ENCODE measurements at regions not wholly inside any gene's neighbourhood (a gene's known extent, or its start where the extent isn't known, plus 50 kb on each side); places are given as distances from the start of the nearest gene placed in this dataset.

DNA sequence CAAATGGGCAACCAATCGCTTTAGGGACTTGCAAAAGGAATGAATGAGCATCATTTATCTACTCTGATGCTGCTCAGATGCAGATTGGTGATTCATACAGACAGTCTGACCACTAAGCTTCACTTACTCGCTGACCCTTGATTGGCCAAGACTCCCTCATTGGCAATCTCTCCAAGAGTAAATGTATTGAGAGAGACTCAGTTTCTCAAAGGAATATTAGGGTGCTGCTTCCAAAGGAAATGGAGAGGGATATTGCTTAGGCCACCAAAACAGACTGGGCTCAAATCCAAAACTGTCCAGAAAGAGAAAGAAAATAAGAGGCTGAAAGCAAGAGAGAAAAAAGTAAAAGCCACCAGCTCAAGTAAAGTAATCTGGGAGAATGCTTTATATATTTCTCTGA lies 785.2 kb downstream of the GALC start:
- CTCF ChIA-PET: no interaction called here
- intact Hi-C loops (cut with micrococcal nuclease): no loop called here
- Histone ChIP-seq H3K79me2 (ENCODE audit: control insufficient read depth, insufficient read depth, low read length) (no peaks in the 10 kb centered on the region), H3K9me1 (replicated peaks; ENCODE audit: control insufficient read depth, extremely low read depth, insufficient read depth, low read length) (no peaks in the 10 kb centered on the region), H3K4me3 (replicated peaks in 1 of 3; ENCODE audit: insufficient read depth in 1 of 3, low read depth in 1 of 3, low read length in 3 of 3) (no peak overlapping the region), H3K4me1 (ENCODE audit: control insufficient read depth, extremely low read depth, insufficient read depth, low read length) (no peaks in the 10 kb centered on the region), H3K9me3 (replicated peaks; ENCODE audit: control insufficient read depth, insufficient read depth, low read length) (no peaks in the 10 kb centered on the region), H2AFZ (ENCODE audit: low read depth, low read length) (no peak overlapping the region), H4K20me1 (replicated peaks; ENCODE audit: control insufficient read depth, extremely low read depth, insufficient read depth, low read length) (no peaks in the 10 kb centered on the region), H3K9ac (replicated peaks; ENCODE audit: extremely low read depth, insufficient read depth, low read length) (no peak overlapping the region), H3K4me2 (ENCODE audit: insufficient read depth, low read length) (no peak overlapping the region), H3K36me3 (ENCODE audit: control insufficient read depth in 2 of 2, extremely low read depth in 1 of 2, insufficient read depth in 2 of 2, low read length in 2 of 2) (no peaks in the 10 kb centered on the region), H3K27ac (ENCODE audit: insufficient read depth, low read depth, low read length) (no peak overlapping the region), H3K27me3 (ENCODE audit: control insufficient read depth in 2 of 2, insufficient read depth in 2 of 2, low read length in 2 of 2) (no peaks in the 10 kb centered on the region)
- BruUV-seq (replicated peaks): no TSS peak
- POLR2A ChIA-PET: no interaction called here
- DNase-seq (ENCODE audit: low read depth, low spot score) (no peak), FAIRE-seq (no peak)
- dilution Hi-C loops (cut with MboI; ENCODE audit: extremely low pct_ligation_motif_present, low sequenced_read_pairs): no loop called here
- no peak for TF ChIP-seq JUN (IDR thresholded peaks at IDR 0.05; ENCODE audit: borderline replicate concordance, insufficient read depth, insufficient read length, low read depth)
- TF ChIP-seq MYC (IDR thresholded peaks at IDR 0.05; ENCODE audit: low read depth, low read length): no peak
- TF ChIP-seq, protein P1, sequence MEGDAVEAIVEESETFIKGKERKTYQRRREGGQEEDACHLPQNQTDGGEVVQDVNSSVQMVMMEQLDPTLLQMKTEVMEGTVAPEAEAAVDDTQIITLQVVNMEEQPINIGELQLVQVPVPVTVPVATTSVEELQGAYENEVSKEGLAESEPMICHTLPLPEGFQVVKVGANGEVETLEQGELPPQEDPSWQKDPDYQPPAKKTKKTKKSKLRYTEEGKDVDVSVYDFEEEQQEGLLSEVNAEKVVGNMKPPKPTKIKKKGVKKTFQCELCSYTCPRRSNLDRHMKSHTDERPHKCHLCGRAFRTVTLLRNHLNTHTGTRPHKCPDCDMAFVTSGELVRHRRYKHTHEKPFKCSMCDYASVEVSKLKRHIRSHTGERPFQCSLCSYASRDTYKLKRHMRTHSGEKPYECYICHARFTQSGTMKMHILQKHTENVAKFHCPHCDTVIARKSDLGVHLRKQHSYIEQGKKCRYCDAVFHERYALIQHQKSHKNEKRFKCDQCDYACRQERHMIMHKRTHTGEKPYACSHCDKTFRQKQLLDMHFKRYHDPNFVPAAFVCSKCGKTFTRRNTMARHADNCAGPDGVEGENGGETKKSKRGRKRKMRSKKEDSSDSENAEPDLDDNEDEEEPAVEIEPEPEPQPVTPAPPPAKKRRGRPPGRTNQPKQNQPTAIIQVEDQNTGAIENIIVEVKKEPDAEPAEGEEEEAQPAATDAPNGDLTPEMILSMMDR (IDR thresholded peaks at IDR 0.05; ENCODE audit: extremely low read depth in 1 of 2, insufficient read depth in 1 of 2, low read depth in 1 of 2, low read length in 2 of 2): no peak
- TF ChIP-seq POLR2A (IDR thresholded peaks at IDR 0.05; ENCODE audit: low read depth, low read length): no peak
- TF ChIP-seq GATA2 (IDR thresholded peaks at IDR 0.05; ENCODE audit: insufficient read depth, insufficient read length, low read depth, low read length): no peak
- TF ChIP-seq POLR2AphosphoS5 (IDR thresholded peaks at IDR 0.05; ENCODE audit: insufficient read depth, low read depth, low read length): no peak

DNA sequence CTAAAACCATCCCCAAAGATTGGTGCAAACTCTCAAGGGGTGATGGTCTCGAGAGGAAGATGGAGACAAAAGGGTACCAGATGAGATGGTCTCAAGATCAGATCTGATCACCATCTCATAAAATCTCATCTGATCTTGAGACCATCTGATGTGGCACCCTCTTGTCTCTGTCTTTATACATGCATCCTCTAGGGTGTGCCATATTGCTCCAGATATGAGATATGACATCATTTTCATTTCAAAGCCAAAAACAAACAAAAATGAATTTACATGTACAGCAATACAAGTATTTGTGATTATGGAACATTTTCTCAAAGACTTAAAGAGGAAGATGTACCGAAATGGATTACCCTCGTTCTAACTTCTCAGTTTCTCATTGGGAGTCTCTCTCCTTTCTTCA lies 787.2 kb downstream of the GALC start:
- H3K36me3 ChIP-seq (ENCODE audit: control insufficient read depth in 2 of 2, extremely low read depth in 1 of 2, insufficient read depth in 2 of 2, low read length in 2 of 2): no peaks in the 10 kb centered on the region
- no peak overlapping the region for H3K9ac ChIP-seq (replicated peaks; ENCODE audit: extremely low read depth, insufficient read depth, low read length)
- FAIRE-seq (no peak), DNase-seq (ENCODE audit: low read depth, low spot score) (no peak)
- ChIA-PET POLR2A (no interaction called here), CTCF (no interaction called here)
- no peak overlapping the region for H3K4me3 ChIP-seq (replicated peaks in 1 of 3; ENCODE audit: insufficient read depth in 1 of 3, low read depth in 1 of 3, low read length in 3 of 3)
- no peak overlapping the region for H2AFZ ChIP-seq (ENCODE audit: low read depth, low read length)
- peaks cover 2% of the 10 kb centered on the region for H3K9me3 ChIP-seq (replicated peaks; ENCODE audit: control insufficient read depth, insufficient read depth, low read length)
- H3K27me3 ChIP-seq (ENCODE audit: control insufficient read depth in 2 of 2, insufficient read depth in 2 of 2, low read length in 2 of 2): no peaks in the 10 kb centered on the region
- no peaks in the 10 kb centered on the region for H3K9me1 ChIP-seq (replicated peaks; ENCODE audit: control insufficient read depth, extremely low read depth, insufficient read depth, low read length)
- intact Hi-C loops (cut with micrococcal nuclease): no loop called here
- no peak overlapping the region for H3K4me2 ChIP-seq (ENCODE audit: insufficient read depth, low read length)
- dilution Hi-C loops (cut with MboI; ENCODE audit: extremely low pct_ligation_motif_present, low sequenced_read_pairs): no loop called here
- no peaks in the 10 kb centered on the region for H3K79me2 ChIP-seq (ENCODE audit: control insufficient read depth, insufficient read depth, low read length)
- no peaks in the 10 kb centered on the region for H3K4me1 ChIP-seq (ENCODE audit: control insufficient read depth, extremely low read depth, insufficient read depth, low read length)
- no peaks in the 10 kb centered on the region for H4K20me1 ChIP-seq (replicated peaks; ENCODE audit: control insufficient read depth, extremely low read depth, insufficient read depth, low read length)
- no TSS peak for BruUV-seq (replicated peaks)
- H3K27ac ChIP-seq (ENCODE audit: insufficient read depth, low read depth, low read length): no peak overlapping the region
- no peak for TF ChIP-seq MAX (IDR thresholded peaks at IDR 0.05; ENCODE audit: insufficient read depth, insufficient read length)
- TF ChIP-seq EZH2 (IDR thresholded peaks at IDR 0.05; ENCODE audit: borderline replicate concordance, low read depth, low read length, severe bottlenecking): no peak
- TF ChIP-seq GATA2 (IDR thresholded peaks at IDR 0.05; ENCODE audit: insufficient read depth, insufficient read length, low read depth, low read length): no peak
- TF ChIP-seq MYC (IDR thresholded peaks at IDR 0.05; ENCODE audit: low read depth, low read length): no peak
